ENCODE measurements at regions not wholly inside any gene's neighbourhood (a gene's known extent, or its start where the extent isn't known, plus 50 kb on each side); places are given as distances from the start of the nearest gene placed in this dataset.

GRCh38 chr4:23235628-23236390 is 543.1 kb downstream of the GBA3 start:
- no peak for TF ChIP-seq SMC3 (IDR thresholded peaks at IDR 0.05; ENCODE audit: low read depth, low read length)
- no peak for TF ChIP-seq FOS (IDR thresholded peaks at IDR 0.05; ENCODE audit: low read depth, low read length)
- no peak for TF ChIP-seq CTCF (conservative IDR thresholded peaks at IDR 0.05; ENCODE audit: low read depth, low read length)
- no peak for TF ChIP-seq POLR2A (IDR thresholded peaks at IDR 0.05; ENCODE audit: low read depth, low read length)
- TF ChIP-seq RAD21 (IDR thresholded peaks at IDR 0.05; ENCODE audit: low read length) = no peak
- TF ChIP-seq USF2 (IDR thresholded peaks at IDR 0.05; ENCODE audit: low read depth, low read length) = no peak
- no peak for TF ChIP-seq NFE2L2 (IDR thresholded peaks at IDR 0.05; ENCODE audit: low read depth, low read length)
- TF ChIP-seq CEBPB (IDR thresholded peaks at IDR 0.05; ENCODE audit: low read depth, low read length) = no peak
- TF ChIP-seq RFX5 (IDR thresholded peaks at IDR 0.05; ENCODE audit: low read depth, low read length) = no peak
- TF ChIP-seq MAFK (IDR thresholded peaks at IDR 0.05; ENCODE audit: low read depth, low read length) = no peak
- no peak for TF ChIP-seq RCOR1 (IDR thresholded peaks at IDR 0.05; ENCODE audit: insufficient replicate concordance, low read length)
- TF ChIP-seq, protein P1, sequence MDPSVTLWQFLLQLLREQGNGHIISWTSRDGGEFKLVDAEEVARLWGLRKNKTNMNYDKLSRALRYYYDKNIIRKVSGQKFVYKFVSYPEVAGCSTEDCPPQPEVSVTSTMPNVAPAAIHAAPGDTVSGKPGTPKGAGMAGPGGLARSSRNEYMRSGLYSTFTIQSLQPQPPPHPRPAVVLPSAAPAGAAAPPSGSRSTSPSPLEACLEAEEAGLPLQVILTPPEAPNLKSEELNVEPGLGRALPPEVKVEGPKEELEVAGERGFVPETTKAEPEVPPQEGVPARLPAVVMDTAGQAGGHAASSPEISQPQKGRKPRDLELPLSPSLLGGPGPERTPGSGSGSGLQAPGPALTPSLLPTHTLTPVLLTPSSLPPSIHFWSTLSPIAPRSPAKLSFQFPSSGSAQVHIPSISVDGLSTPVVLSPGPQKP (IDR thresholded peaks at IDR 0.05; ENCODE audit: borderline replicate concordance, low read depth, low read length) = no peak
- TF ChIP-seq MAZ (IDR thresholded peaks at IDR 0.05; ENCODE audit: borderline replicate concordance, low read depth, low read length) = no peak
- no peak for TF ChIP-seq MXI1 (IDR thresholded peaks at IDR 0.05; ENCODE audit: borderline replicate concordance, low read depth, low read length)
